ENCODE measurements at regions not wholly inside any gene's neighbourhood (a gene's known extent, or its start where the extent isn't known, plus 50 kb on each side); places are given as distances from the start of the nearest gene placed in this dataset.

DNA sequence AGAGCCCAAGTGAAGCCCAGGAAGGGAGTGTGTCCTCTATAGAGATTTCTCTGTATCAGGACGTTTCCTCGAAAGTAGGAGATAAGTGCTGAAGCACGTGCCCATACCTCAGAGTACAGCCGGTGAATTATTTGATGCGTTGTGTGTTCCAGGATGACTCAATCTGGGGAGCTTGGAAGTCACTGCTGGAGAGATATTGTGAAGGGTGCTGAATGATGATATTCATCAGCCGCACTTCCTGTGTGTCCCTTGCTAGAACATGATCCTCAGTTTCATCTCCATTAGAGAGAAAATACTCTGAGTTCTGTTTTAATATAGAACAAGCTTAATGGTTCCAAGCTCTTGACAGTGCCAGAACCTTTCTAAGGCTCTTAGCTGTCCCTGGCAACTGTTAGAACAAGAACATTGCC, 402.3 kb upstream of the ADAMTSL1 start:
- DNase-seq (ENCODE audit: insufficient read length, low spot score) (no peak), FAIRE-seq (no peak)
- no peak for TF ChIP-seq POU2F2 (IDR thresholded peaks at IDR 0.05; ENCODE audit: low read depth, low read length)
- TF ChIP-seq SPI1 (IDR thresholded peaks at IDR 0.05; ENCODE audit: low read depth, low read length) = no peak
- TF ChIP-seq POLR2AphosphoS5 (IDR thresholded peaks at IDR 0.05; ENCODE audit: low read depth, low read length) = no peak
- no peak for TF ChIP-seq TAF1 (IDR thresholded peaks at IDR 0.05; ENCODE audit: low read depth, low read length)
- no peak for TF ChIP-seq PAX5 (IDR thresholded peaks at IDR 0.05; ENCODE audit: insufficient read depth, low read length, severe bottlenecking)
- TF ChIP-seq POLR2A (IDR thresholded peaks at IDR 0.05; ENCODE audit: low read depth, low read length) = no peak

DNA sequence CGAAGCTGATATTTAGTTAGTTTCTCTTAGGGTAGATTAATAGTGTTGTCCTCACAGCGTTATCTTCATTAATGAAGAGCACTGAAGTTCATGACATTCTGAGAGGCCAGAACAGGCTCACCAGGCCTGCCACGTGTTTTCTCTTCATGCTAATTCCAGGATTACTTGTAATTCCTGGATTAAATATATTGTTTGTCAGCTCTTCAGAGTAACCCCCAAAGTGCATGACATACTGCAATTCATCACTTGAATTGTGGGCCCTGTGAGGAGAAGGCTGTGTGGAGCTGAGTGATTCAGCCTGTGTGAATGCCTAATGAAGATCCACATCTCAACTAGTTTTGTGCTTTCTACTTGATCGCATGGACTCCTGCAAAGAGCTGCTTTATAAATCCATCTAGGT, 401.0 kb upstream of the ADAMTSL1 start:
- no peak for FAIRE-seq
- DNase-seq (ENCODE audit: insufficient read length, low spot score) = no peak

DNA sequence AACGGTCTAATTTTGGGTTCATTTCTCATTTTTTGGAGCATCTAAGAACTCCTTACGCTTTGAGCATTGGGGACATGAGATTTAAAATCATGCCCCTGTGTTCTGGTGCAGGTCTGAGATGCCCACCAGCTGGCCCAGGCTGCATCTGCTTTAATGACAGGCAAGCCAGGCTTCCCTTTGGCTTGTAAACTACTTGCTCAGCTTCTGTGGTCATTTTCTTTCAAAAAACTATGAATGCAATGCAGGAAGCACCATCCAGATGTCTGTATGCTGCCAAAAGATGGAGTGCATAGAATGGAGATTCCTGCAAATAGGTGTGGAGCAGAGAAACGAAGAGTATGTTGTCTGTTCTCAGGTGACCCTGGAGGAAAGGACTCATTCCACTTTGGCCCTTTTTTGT, 399.9 kb upstream of the ADAMTSL1 start:
- no peak for DNase-seq (ENCODE audit: insufficient read length, low spot score)
- no peak for FAIRE-seq

More for the DNA sequence above, 401.0 kb upstream of the ADAMTSL1 start:
- TF ChIP-seq POU2F2 (IDR thresholded peaks at IDR 0.05; ENCODE audit: low read depth, low read length) (no peak), PAX5 (IDR thresholded peaks at IDR 0.05; ENCODE audit: insufficient read depth, low read length, severe bottlenecking) (no peak), TAF1 (IDR thresholded peaks at IDR 0.05; ENCODE audit: low read depth, low read length) (no peak), POLR2AphosphoS5 (IDR thresholded peaks at IDR 0.05; ENCODE audit: low read depth, low read length) (no peak), SPI1 (IDR thresholded peaks at IDR 0.05; ENCODE audit: low read depth, low read length) (no peak), POLR2A (IDR thresholded peaks at IDR 0.05; ENCODE audit: low read depth, low read length) (no peak)

DNA sequence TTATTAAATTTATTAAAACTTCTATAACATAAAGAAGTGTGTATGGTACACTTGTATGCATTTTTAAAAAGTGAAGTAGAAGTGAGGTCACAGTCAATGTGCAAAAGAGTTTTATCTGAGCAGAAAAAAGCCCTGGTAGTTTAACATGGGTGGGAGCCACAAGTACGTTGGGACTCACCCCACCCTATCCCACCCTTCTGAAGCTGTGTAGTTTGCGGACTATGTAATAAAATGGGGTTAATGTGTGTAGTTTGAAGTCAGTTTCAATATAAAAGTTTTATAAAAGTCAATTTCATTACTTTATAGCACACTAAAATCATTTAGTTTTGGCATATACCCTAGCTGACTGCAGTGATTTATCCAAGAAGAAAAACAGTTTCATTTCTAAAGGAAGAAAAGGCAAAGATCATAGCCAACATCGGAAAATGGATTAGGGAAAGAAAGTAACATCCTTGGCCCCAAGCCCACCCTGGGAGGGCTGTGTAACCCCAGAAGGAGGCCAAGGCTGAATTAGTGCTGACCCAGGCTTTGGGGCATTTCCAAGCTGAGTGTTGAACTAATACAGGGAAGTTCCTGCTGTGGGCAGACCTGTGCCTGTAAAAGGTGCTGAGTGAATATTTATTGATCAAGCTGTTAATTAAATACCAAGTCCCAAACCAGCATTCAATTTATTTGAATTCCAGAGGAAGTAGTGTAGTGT, 398.6 kb upstream of the ADAMTSL1 start:
- no peak for DNase-seq (ENCODE audit: insufficient read length, low spot score)
- FAIRE-seq = no peak
- TF ChIP-seq PAX5 (IDR thresholded peaks at IDR 0.05; ENCODE audit: insufficient read depth, low read length, severe bottlenecking) = no peak
- no peak for TF ChIP-seq POU2F2 (IDR thresholded peaks at IDR 0.05; ENCODE audit: low read depth, low read length)
- TF ChIP-seq POLR2A (IDR thresholded peaks at IDR 0.05; ENCODE audit: low read depth, low read length) = no peak
- TF ChIP-seq POLR2AphosphoS5 (IDR thresholded peaks at IDR 0.05; ENCODE audit: low read depth, low read length) = no peak
- TF ChIP-seq SPI1 (IDR thresholded peaks at IDR 0.05; ENCODE audit: low read depth, low read length) = no peak
- no peak for TF ChIP-seq TAF1 (IDR thresholded peaks at IDR 0.05; ENCODE audit: low read depth, low read length)

More for the DNA sequence above, 399.9 kb upstream of the ADAMTSL1 start:
- TF ChIP-seq PAX5 (IDR thresholded peaks at IDR 0.05; ENCODE audit: insufficient read depth, low read length, severe bottlenecking) = no peak
- TF ChIP-seq POLR2AphosphoS5 (IDR thresholded peaks at IDR 0.05; ENCODE audit: low read depth, low read length) = no peak
- TF ChIP-seq SPI1 (IDR thresholded peaks at IDR 0.05; ENCODE audit: low read depth, low read length) = no peak
- no peak for TF ChIP-seq TAF1 (IDR thresholded peaks at IDR 0.05; ENCODE audit: low read depth, low read length)

DNA sequence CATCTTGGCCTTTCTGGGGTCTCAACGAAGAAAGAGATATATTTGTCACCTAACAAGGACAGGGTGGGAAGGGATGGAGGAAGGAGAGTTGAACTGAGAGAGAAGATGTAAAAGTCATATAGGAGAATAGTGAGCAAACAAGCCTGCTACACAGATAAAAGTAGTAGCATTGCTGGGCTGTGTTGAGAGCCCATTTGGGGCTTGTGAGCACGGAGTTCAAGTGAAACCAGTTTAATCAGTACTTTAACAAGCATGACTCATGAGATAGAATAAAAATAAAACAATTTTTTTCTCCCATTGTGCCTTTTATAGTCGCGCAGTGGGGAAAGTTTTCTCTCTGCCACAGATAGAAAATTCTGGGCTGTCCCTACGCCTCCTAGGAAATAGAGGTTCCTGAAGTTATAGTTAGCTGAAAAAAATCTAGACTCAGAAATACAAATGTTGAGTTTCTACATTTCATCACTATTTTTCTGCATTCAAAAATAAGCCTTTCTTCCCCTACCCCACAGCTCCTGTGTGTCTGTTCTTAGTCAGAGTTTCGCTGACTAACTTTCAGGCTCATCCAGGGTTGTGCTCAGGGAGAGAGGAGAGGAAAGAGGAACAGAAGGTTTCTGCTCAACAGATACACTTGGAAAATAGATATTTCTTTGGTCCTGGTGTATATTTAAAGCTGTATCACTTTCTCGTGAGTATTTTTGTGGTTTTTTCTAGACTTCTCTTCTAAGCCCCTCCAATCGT, 395.8 kb upstream of the ADAMTSL1 start:
- no peak for TF ChIP-seq POLR2A (IDR thresholded peaks at IDR 0.05; ENCODE audit: low read depth, low read length)
- no peak for TF ChIP-seq POLR2AphosphoS5 (IDR thresholded peaks at IDR 0.05; ENCODE audit: low read depth, low read length)
- no peak for TF ChIP-seq TAF1 (IDR thresholded peaks at IDR 0.05; ENCODE audit: low read depth, low read length)
- TF ChIP-seq POU2F2 (IDR thresholded peaks at IDR 0.05; ENCODE audit: low read depth, low read length) = no peak
- no peak for TF ChIP-seq PAX5 (IDR thresholded peaks at IDR 0.05; ENCODE audit: insufficient read depth, low read length, severe bottlenecking)
- TF ChIP-seq SPI1 (IDR thresholded peaks at IDR 0.05; ENCODE audit: low read depth, low read length) = no peak
- no peak for DNase-seq (ENCODE audit: insufficient read length, low spot score)
- no peak for FAIRE-seq

DNA sequence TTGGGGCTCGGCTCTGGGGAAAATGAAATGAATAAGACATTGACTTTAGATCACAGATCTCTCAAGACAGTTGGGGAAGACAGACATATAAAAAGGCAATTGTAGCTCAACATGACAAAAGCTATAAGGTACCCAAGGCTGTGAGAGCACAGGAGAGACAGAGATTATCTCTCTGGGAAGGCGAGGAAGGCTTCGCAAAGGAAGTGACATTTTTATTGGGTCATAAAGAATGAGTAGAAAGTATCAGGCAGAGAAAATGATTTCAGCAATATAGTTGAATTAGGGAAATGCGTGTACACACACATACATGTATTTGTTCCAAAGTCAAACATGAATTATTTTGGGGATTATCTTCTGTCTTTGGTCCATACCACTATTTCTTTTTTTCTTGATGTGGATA, 381.8 kb upstream of the ADAMTSL1 start:
- FAIRE-seq (no peak), DNase-seq (ENCODE audit: insufficient read length, low spot score) (no peak)
- TF ChIP-seq SPI1 (IDR thresholded peaks at IDR 0.05; ENCODE audit: low read depth, low read length) (no peak), POU2F2 (IDR thresholded peaks at IDR 0.05; ENCODE audit: low read depth, low read length) (no peak), TAF1 (IDR thresholded peaks at IDR 0.05; ENCODE audit: low read depth, low read length) (no peak), POLR2A (IDR thresholded peaks at IDR 0.05; ENCODE audit: low read depth, low read length) (no peak), POLR2AphosphoS5 (IDR thresholded peaks at IDR 0.05; ENCODE audit: low read depth, low read length) (no peak), PAX5 (IDR thresholded peaks at IDR 0.05; ENCODE audit: insufficient read depth, low read length, severe bottlenecking) (no peak)

DNA sequence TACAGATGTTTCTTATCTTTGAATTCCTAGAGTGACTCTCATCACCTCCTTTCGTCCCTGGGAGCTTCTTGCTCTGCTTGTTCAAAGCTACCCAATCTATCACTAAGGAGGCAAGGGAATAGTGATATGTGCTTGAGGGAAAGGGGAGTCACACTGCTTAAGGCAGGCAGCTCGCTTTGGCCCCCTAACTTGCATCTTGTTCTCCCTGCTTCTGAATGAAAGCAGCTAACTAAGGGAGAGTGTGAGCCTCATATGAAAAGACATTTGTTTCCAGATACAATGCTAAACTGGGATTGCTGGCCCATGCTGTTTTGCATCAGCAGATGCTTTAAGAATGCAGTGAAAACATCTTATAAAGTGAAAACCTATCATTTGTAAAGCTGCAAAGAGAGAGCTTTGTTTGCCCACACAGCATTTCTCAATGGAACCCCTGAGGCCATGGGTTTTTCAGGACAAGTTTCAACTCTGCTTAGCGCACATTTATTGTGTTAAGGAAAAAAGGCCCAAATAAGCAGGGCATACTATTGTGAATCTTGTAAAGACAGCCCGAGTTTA, 367.9 kb upstream of the ADAMTSL1 start:
- no peak for DNase-seq (ENCODE audit: insufficient read length, low spot score)
- TF ChIP-seq SPI1 (IDR thresholded peaks at IDR 0.05; ENCODE audit: low read depth, low read length) = no peak
- no peak for TF ChIP-seq POU2F2 (IDR thresholded peaks at IDR 0.05; ENCODE audit: low read depth, low read length)
- TF ChIP-seq POLR2A (IDR thresholded peaks at IDR 0.05; ENCODE audit: low read depth, low read length) = no peak
- TF ChIP-seq POLR2AphosphoS5 (IDR thresholded peaks at IDR 0.05; ENCODE audit: low read depth, low read length) = no peak
- no peak for TF ChIP-seq TAF1 (IDR thresholded peaks at IDR 0.05; ENCODE audit: low read depth, low read length)
- TF ChIP-seq PAX5 (IDR thresholded peaks at IDR 0.05; ENCODE audit: insufficient read depth, low read length, severe bottlenecking) = no peak

DNA sequence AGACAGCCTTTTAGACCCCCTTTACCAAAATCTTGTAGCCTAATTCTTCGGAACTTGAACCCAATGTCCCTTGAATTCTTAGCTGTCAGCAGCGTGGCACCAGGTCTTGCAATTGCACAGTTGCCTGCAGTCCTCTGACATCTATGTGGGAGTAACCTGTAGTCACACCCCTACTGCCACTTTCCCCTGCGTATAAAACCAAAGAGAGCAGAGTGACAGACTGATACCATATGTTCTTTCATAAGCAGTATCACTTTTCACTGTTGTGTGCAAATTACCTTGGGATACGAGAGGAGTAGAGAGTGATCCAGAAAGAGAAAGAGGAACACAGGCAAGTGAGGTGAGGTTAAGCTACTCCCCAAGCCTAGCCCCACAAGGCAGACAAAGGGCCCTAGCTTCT, 364.3 kb upstream of the ADAMTSL1 start:
- FAIRE-seq (no peak), DNase-seq (ENCODE audit: insufficient read length, low spot score) (no peak)
- TF ChIP-seq POLR2AphosphoS5 (IDR thresholded peaks at IDR 0.05; ENCODE audit: low read depth, low read length) (no peak), PAX5 (IDR thresholded peaks at IDR 0.05; ENCODE audit: insufficient read depth, low read length, severe bottlenecking) (no peak), POU2F2 (IDR thresholded peaks at IDR 0.05; ENCODE audit: low read depth, low read length) (no peak), TAF1 (IDR thresholded peaks at IDR 0.05; ENCODE audit: low read depth, low read length) (no peak), SPI1 (IDR thresholded peaks at IDR 0.05; ENCODE audit: low read depth, low read length) (no peak), POLR2A (IDR thresholded peaks at IDR 0.05; ENCODE audit: low read depth, low read length) (no peak)

More for the DNA sequence above, 367.9 kb upstream of the ADAMTSL1 start:
- no peak for FAIRE-seq

DNA sequence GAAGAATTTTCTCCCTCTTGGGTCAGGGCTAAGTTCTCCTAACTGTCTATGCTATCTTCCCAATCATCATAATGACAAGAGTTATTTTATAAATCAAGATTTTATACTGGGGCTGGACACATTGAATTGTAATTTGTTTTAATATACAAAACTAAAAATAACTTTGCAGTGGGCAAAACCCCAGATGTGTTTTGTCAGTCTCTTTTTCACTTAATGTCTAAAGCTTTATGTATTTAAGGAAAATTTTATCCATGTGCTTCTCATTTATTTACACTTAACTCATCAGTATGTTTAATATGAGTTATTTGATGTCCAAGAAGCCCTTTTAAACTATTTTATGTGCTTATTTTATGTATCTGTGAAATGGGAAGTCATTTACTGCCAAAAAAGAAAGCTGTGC, 362.8 kb upstream of the ADAMTSL1 start:
- FAIRE-seq (no peak), DNase-seq (ENCODE audit: insufficient read length, low spot score) (no peak)
- TF ChIP-seq TAF1 (IDR thresholded peaks at IDR 0.05; ENCODE audit: low read depth, low read length) (no peak), PAX5 (IDR thresholded peaks at IDR 0.05; ENCODE audit: insufficient read depth, low read length, severe bottlenecking) (no peak), POLR2AphosphoS5 (IDR thresholded peaks at IDR 0.05; ENCODE audit: low read depth, low read length) (no peak), POU2F2 (IDR thresholded peaks at IDR 0.05; ENCODE audit: low read depth, low read length) (no peak), SPI1 (IDR thresholded peaks at IDR 0.05; ENCODE audit: low read depth, low read length) (no peak), POLR2A (IDR thresholded peaks at IDR 0.05; ENCODE audit: low read depth, low read length) (no peak)
